ENCODE measurements at regions not wholly inside any gene's neighbourhood (a gene's known extent, or its start where the extent isn't known, plus 50 kb on each side); places are given as distances from the start of the nearest gene placed in this dataset.

- TF ChIP-seq, protein P1, sequence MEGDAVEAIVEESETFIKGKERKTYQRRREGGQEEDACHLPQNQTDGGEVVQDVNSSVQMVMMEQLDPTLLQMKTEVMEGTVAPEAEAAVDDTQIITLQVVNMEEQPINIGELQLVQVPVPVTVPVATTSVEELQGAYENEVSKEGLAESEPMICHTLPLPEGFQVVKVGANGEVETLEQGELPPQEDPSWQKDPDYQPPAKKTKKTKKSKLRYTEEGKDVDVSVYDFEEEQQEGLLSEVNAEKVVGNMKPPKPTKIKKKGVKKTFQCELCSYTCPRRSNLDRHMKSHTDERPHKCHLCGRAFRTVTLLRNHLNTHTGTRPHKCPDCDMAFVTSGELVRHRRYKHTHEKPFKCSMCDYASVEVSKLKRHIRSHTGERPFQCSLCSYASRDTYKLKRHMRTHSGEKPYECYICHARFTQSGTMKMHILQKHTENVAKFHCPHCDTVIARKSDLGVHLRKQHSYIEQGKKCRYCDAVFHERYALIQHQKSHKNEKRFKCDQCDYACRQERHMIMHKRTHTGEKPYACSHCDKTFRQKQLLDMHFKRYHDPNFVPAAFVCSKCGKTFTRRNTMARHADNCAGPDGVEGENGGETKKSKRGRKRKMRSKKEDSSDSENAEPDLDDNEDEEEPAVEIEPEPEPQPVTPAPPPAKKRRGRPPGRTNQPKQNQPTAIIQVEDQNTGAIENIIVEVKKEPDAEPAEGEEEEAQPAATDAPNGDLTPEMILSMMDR (IDR thresholded peaks at IDR 0.05), result no peak
- TF ChIP-seq POLR2A (IDR thresholded peaks at IDR 0.05), result no peak
Observed at GRCh38 chr10:83142074-83142563, 997.2 kb upstream of the GHITM start.

All from prostate gland (tissue), 2 donors.